GM21526 (cell line): ENCODE measurements at regions not wholly inside any gene's neighbourhood (a gene's known extent, or its start where the extent isn't known, plus 50 kb on each side); places are given as distances from the start of the nearest gene placed in this dataset.

ENCODE experiments used
- ATAC-seq: cut with Tn5 transposase; IDR thresholded peaks from one replicate; pipeline ENCODE4 v1.9.1; 2021; ENCODE audit warnings: moderate library complexity; ENCODE audit not compliant: unreplicated experiment, low FRiP score

DNA sequence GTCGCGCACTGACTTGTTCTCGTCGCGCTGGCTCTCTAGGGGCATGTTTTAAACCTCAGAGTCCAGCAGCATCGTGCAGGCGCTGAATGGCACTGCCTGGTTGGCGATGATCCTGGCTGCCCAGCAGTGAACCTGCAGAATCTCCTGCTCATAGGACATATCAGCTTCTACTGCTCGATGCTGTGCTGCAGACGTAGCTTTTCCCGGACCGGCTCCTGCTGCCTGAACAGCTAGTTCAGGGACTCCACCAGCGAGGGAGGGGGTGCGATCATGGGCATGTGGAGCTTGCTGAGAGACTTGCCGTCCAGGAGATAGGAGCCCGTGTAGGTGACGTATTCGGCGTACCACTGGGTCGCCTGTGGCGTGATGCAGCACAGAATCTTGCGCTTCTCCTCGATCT lies 890.0 kb upstream of the LRRTM1 start:
- ATAC-seq: no peak

DNA sequence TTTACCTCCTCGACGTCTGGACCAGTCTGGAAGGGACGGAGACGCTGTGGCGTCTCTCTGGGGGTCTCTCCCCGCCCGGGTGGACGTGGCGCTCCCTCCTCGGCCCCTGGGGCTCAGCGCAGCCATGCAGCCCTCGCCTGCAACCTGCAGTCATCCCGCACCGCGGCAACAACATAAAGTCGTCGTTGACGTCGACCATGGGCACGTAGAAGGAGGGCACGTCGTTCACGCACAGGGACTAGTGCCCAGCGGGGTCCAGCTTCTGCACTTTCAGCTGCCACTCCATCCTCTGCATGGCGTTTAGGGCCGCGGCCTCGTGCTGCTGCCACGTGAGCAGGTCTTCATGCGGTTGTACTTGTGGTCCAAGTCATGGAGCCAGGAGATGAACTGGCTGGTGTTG lies 889.6 kb upstream of the LRRTM1 start:
- ATAC-seq: no peak

DNA sequence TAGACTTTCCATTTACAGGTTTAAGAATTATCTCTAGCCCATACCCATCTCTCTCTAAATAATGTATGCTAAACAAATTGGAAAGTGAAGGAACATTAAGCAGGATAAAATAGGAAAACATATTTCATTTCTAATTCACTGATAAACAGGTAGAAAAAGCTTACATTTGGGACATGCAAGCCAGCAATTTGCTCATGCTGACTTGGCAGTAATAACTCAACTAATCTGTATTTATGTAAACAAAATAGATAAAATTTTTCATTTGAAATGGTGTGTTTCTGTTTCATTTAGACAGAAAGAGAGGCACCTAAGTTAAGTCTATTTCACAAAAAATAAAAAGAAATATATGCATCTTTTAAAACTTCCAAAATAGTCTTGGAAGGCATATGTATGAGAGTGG lies 877.3 kb upstream of the LRRTM1 start:
- no peak for ATAC-seq

DNA sequence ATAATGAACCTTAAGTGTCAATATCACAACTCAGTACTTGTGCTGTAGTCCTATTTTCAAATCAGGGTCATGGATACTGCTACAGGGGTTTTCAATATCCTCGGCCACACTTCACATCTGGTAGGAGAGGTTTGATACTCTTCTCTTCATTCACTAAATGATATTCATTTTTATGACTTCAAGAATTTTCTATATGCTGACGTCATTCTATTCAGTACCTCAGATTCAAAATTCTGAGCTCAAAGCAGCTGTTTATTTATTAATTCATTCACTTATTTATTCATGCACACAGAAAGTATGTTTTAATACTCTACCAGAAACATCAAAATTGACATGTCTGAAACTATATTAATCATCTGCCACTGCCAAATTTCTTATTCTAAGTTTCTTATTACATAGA lies 866.9 kb upstream of the LRRTM1 start:
- ATAC-seq: no peak

DNA sequence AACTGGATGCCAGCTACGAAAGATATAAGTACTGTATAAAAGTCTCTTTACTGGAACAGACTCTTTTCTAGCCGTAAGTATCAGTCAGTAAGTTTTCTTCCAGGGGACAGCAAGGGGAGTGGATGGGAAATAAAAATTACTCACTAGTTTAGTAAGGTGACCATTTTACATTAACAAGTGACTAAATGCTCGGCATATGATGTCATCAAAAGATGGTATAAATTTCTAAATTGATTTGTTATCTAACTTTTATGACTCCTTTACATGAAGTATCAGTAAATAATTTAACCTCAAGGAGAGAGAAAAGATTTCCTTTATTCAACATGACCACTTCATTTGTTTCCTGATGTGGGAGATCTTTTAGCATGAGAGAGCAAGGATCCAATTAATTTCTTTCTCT lies 859.0 kb upstream of the LRRTM1 start:
- ATAC-seq: no peak

DNA sequence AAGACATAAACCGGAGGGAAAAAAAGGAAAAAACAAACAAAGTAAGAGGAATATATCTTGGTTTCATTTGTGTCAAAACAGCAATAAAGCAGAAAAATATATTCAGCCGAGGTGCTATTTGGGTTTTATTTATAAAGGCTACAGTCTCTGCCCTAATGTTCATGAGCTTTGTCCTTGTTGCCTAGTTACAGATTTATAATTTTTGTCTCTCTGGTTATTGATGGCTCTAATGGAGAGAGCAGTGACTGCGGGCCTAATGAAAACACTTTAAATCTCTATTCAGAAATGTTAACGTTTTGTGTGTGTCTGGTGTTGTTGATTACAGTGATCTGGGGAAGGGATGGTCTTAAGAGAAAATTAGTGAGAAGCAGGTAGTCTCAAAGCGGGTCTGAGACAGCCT lies 854.0 kb upstream of the LRRTM1 start:
- ATAC-seq: no peak

DNA sequence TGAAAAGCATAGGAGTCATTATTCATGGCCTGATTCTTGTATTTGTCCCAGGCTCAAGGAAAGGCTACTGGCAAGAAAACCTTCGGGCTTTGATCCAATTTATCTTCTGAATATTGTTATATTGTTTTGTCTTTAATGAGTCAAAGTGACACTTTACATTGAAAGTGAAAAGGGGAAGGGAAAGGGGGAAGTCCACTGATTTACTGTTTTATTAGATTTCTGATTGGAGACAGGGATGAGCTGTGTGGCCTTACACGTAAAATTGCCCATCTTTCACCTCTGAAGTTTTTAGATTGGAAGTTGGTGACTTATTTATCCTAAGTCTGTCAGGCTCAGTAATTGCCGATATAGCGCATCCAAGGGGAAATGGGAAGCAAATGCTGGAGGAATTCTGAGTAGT lies 843.8 kb upstream of the LRRTM1 start:
- no peak for ATAC-seq

DNA sequence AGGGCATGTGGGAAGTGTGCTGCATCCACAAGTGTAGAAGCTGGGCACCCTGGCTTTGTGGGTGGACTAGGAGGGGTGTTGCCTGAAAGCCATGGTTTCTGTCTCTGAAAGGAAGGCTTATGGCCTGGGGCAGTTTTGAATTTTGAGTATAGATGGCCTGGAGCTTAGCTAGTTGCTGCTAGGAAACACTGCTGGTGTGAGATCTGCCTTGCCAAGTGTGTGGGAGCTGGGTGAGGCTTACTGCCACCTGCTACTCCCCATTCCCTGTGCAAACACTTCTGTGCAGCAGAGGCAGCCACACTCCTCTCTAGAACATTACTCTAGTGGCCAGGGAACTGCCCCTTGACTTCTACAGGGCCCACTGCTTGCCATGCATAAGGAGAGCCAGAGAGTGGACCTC lies 831.7 kb upstream of the LRRTM1 start:
- no peak for ATAC-seq

DNA sequence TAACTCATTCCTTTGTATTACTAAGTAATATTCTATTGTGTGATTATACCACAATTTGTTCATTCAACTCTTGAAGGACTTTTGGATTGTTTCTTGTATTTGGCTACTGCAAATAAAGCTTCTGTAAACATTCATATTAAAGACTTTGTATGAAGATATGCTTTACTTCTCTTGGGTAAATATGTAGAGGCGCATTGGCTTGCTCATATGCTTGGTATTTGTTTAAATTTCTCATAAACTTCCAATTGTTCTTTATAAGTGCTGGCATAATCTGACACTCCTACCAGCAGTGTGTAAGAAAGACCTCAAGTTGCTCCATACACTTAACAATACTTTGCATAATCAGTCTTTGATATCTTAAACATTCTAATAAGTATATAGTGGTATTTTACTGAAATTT lies 792.8 kb upstream of the LRRTM1 start:
- ATAC-seq: no peak

DNA sequence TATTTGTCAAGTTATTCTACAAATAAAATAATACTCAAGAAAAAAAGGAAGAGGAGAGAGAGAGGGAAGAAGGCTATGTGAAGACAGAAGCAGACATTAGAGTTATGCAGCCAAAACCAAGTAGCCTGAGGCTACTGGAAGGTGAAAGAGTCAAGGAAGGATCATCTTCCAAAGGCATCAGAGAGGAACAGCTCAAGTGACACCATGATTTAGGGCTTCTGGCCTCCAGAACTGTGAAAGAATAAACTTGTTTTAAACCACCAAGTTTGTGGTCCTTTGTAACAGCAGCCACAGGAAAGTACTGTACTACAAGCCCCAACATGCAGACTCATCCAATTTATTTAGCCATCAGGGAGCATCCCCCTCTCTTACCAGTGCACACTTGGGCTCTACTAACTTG lies 788.5 kb upstream of the LRRTM1 start:
- ATAC-seq: no peak

DNA sequence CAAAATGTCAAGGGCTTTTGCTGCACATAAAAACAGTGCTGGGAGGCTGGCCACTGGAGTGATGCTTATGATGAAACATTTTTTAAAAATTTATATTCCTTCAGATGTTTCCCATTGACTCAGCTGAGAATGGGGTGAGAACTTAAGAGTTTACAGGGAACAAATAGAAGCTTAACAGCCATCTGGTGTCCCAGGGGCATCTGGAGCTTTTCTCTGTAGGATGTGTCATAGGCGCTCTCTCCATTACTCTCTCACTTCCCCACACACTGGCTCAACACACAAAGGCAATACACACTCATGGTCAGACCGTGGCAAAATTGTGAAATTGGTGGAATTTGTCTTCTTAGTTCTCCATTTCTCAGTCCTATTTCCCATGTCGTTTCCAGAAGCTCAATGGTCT lies 783.1 kb upstream of the LRRTM1 start:
- no peak for ATAC-seq

DNA sequence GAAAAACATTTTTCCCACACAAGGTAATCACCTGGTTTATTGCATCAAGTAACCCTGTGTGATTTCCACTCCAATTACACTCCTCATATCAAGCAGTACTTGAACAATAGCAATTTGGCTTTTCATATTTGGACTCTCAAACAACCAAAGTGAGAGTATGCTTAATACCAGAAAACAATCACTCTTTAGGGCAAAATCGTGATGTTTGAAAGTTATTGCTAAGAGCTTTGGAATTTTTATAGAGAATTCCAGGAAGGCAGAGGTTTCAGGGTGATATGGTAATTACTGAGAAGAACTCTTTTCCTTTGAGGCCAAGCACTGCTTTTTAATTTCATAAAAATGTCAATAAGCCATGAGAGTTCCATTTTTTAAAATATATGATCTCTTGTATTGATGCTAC lies 779.5 kb upstream of the LRRTM1 start:
- ATAC-seq: no peak

DNA sequence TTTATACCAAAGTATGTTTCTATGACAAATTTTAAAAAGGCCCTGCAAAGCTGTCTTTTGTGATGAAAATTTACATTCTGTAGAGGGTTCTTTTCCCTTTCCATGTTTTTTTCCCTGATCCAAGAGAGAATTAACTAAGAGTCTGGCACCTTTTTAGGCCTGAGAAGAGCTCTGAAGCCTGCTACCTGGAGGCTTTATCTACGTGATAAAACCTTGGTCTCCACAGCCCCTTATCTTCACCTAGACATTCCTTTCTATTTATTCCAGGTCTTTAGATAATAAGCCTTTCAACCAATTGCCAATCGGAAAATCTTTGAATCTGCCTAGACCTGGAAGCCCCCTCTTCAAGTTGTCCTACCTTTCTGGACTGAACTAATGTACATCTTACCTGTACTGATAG lies 774.1 kb upstream of the LRRTM1 start:
- ATAC-seq: no peak

DNA sequence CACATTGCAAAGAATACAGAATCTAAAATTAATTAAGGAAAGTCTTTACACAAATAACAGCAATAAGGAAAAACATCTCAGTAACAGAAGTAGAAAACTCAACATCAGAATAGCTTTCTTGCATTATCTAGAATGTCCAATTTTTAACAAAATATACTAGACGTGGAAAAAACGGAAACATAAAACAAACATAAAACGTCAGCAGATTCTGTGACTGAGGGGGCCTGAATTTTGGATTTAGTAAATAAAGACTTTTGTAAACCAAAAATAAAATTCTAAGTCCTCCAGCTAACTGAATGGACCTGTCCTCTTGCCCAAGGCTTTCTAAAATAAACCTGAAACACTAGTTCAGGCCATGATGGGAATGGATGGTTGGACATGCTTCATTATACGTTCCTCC lies 773.5 kb upstream of the LRRTM1 start:
- ATAC-seq: no peak

DNA sequence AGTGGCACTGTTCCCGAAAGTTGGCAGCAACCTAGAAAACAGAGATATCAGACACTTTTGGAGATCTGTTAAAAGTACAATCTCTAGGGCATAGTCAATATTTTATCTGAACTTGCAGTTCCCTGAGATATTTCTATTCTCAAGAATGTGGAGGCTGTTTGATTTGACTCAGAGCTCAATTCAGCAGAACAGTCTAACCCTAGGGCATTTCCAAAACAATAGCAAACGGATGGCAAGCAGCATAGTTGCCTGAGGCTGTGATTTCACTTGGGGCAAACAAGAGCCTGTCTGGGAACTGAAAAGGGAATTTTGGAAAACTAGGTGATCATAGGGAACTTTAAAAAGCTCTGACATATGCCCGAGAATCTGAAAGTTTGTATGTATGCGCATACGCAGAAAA lies 772.8 kb upstream of the LRRTM1 start:
- ATAC-seq: no peak

DNA sequence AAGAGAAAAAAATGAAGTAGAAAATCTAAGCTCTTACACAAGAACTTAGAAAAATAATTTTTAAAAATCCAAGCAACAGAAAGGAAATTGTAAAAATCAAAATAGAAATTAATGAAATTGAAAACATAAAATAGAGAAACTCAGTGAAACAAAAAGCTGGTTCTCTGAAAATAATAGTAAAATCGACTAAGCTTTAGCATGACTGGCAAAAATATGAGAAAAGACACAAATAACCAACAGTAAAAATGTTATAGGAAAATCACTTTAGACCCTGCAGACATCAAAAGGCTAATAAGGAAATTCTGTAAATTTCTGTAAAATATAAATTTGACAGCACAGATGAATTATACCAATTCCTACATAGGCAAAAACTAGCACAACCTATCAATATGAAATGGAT lies 768.9 kb upstream of the LRRTM1 start:
- ATAC-seq: no peak

DNA sequence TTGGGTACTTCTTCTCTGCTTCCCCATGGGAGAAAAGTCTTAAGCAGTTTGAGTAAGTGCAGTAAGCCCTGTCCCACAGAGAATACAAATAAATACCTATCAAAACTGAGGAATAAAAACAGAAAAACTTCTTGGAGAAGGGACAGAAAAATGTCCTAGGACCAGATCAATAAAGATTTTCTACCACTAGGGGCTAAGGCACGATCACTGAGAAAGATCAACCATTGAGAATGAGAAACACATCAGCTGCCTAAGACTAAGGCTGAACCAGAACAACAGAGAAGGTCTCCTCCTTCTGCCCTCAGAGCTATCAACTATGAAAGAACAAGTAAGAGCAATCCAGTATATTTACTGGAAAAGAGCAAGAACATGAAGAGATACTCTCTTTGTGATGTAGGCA lies 763.6 kb upstream of the LRRTM1 start:
- ATAC-seq: no peak

DNA sequence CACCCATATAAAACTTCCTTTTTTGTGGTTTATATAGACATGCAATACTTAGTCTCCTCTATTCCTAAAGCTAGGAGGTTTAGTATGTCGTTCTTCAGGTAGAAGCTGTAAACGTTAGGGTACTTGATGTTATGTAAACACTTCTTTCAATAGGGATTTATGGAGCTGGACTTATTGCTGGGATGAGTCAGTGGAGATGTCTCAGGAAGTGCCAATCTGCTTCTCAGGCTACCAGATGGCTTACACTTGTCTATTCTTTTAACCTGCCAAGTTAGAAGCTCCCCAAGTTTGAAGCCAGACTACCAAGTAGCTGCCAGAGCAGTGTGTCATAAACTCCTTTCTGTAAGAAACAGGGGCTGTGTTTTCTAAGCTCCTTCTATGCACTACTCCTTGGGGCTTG lies 756.5 kb upstream of the LRRTM1 start:
- ATAC-seq: no peak

DNA sequence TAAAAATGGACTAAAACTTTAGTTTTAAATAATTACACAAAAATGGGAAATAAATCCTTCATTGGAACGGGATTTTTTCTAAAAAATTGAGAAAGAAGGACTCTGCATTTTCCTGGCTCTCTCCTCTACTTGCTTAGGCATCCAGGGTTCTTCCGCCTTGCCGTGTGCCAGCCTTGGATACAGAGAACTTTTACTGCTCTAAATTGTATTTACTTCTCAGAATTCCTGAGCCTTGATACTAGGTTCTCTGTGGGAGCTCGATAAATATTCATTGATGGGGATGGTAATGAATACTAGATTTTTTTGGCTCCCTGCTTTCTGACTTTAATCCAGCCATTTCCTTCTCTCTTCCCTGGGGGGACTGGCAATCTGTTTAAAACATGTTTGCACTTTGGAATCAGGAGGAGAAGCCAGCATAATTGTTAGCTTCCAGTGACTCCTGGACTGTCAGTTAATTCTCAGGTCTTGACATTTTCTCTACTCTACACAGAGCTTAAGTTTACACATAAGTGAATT lies 746.1 kb upstream of the LRRTM1 start:
- ATAC-seq: no peak

DNA sequence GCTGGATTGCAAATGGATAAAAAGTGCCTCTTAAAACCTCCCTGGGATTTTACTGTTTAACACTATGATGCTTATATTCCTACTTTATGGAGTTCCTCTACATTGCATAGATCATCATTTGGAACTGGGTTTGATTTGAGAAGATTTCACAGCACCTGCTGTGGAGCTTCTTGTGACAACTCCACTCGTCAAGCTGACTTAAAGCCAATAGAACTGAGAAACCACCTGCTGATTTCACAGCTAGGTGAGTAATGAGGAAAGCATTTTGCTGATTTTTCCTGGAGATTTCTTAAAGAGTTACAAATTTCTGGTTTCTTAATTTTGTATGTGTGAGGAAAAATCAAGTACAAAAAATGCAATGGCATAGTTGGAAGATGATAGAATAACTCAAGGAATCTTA lies 739.1 kb upstream of the LRRTM1 start:
- no peak for ATAC-seq

DNA sequence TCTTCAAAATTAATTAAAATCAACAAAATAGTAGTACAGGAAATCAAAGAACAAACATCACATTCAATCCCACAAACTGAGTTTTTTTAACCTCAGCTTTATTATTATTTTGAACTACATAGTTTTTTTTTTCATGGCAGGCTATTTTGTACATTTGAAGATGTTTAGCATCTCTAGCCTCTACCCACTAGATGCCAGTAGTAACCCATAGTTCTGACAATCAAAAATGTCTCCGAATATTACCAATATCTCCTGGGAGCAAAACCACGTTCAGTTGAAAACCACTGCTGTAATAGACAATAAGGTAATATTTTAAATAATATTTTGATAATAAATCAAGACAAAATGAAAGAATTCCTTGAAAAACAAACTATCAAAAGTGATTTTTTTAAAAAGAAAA lies 702.6 kb upstream of the LRRTM1 start:
- ATAC-seq: no peak

DNA sequence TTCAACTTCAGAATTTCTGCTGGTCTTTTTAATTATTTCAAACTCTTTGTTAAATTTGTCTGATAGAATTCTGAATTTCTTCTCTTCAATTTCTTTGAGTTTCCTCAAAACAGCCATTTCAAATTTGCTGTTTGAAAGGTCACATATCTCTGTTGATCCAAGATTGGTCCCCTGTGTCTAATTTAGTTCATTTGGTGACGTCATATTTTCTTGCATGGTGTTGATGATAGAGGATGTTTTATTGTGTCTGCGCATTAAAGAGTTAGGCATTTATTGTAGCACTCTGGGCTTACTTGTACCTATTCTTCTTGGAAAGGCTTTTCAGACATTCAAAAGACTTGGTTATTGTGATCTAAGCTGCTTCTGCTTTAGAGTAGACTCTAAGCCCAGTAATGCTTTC lies 698.4 kb upstream of the LRRTM1 start:
- no peak for ATAC-seq

DNA sequence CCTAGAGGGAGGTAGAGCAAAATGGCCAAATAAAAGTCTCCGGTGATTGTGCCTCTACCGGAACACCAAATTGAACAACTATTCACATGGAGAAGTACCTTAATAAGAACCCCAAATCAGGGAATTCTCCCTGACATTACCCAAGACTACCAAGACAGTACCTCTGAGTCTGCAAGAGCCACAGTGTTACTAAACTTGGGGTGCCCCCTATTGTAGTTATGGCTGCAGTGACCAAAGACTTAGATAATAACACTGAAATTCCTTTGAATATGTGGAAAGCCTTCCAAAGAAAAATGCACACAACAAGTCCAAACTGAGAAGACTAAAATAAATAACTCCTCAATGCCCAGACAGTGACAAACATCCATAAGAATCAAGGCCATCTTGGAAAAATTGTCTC lies 682.9 kb upstream of the LRRTM1 start:
- ATAC-seq: no peak

DNA sequence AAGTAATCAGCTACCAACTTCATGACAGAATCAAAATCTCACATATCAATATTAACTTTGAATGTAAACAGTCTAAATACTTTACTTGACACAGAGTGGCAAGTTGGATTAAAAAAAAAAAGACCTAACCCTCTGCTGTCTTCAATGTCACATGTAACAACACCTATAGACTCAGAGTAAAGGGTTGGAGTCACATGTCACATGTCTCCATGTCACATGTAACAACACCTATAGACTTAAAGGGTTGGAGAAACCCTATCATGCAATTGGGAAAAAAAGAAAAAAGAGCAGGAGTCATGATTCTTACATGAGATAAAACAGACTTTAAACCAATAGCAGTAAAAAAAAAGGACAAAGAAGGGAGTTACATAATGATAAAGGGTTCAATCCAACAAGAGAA lies 665.3 kb upstream of the LRRTM1 start:
- ATAC-seq: no peak
